Common myeloid progenitor, CD34-positive (primary cell): ENCODE measurements at regions not wholly inside any gene's neighbourhood (a gene's known extent, or its start where the extent isn't known, plus 50 kb on each side); places are given as distances from the start of the nearest gene placed in this dataset.

Experiments used
- CTCF ChIA-PET: fragments of 350-600 bp; sonication (Branson Sonifier 250); formaldehyde crosslinking; loops from one replicate; lab custom pipeline; 2021; ENCODE audit warnings: antibody characterized with exemption; lab: Charles Lee
- POLR2A ChIA-PET: fragments of 350-600 bp; sonication (Branson Sonifier 250); formaldehyde crosslinking; loops from one replicate; lab custom pipeline; 2021; ENCODE audit warnings: antibody characterized with exemption; lab: Charles Lee
- DNase-seq, 3 donors: peaks; one replicate each; pipeline versions ENCODE4 v3.0.0 to v3.0.0-alpha.2; 2013
- H3K27ac ChIP-seq, 2 experiments: 1 replicate in 1 of 2; 2 replicates in 1 of 2; pipeline ENCODE4 v1.7.0; 2013; ENCODE audit warnings: inconsistent platforms in 2 of 2, low read length in 2 of 2, mild to moderate bottlenecking in 2 of 2, low read depth in 1 of 2, moderate library complexity in 1 of 2; ENCODE audit not compliant: severe bottlenecking in 2 of 2, insufficient read depth in 1 of 2, poor library complexity in 1 of 2
- H3K27me3 ChIP-seq, 5 experiments: replicated peaks in 2 of 5; 1 replicate in 3 of 5; 2 replicates in 2 of 5; pipeline versions ENCODE4 v1.6.1 to v1.7.0; 2013; ENCODE audit warnings: low read length in 4 of 5, mild to moderate bottlenecking in 2 of 5, moderate library complexity in 2 of 5, inconsistent platforms in 1 of 5; ENCODE audit not compliant: insufficient read depth in 5 of 5, control insufficient read depth in 4 of 5
- H3K36me3 ChIP-seq, 4 experiments: 1 replicate in 2 of 4; 2 replicates in 2 of 4; pipeline versions ENCODE4 v1.6.1 to v1.7.0; 2013; ENCODE audit warnings: low read length in 3 of 4, control low read depth in 1 of 4, mild to moderate bottlenecking in 1 of 4; ENCODE audit not compliant: control insufficient read depth in 4 of 4, insufficient read depth in 4 of 4
- H3K4me1 ChIP-seq, 4 experiments: 1 replicate in 3 of 4; 2 replicates in 1 of 4; pipeline versions ENCODE4 v1.6.1 to v1.7.1; 2013; ENCODE audit warnings: low read length in 3 of 4, mild to moderate bottlenecking in 3 of 4, control low read depth in 1 of 4, inconsistent platforms in 1 of 4, moderate library complexity in 1 of 4; ENCODE audit not compliant: control insufficient read depth in 4 of 4, insufficient read depth in 4 of 4; ENCODE audit errors: control extremely low read depth in 1 of 4
- H3K4me3 ChIP-seq, 7 experiments: 1 replicate in 4 of 7; 2 replicates in 3 of 7; pipeline versions ENCODE4 v1.5.1 to v1.7.0; 2013; ENCODE audit warnings: mild to moderate bottlenecking in 7 of 7, low read length in 6 of 7, moderate library complexity in 6 of 7, inconsistent platforms in 2 of 7, low read depth in 2 of 7, control low read depth in 1 of 7; ENCODE audit not compliant: insufficient read depth in 4 of 7, control insufficient read depth in 1 of 7; ENCODE audit errors: extremely low read depth in 1 of 7
- H3K9me3 ChIP-seq, 5 experiments: 1 replicate in 4 of 5; 2 replicates in 1 of 5; pipeline versions ENCODE4 v1.6.1 to v1.7.1; 2013; ENCODE audit warnings: low read length in 4 of 5, mild to moderate bottlenecking in 2 of 5, inconsistent platforms in 1 of 5, low read depth in 1 of 5, moderate library complexity in 1 of 5; ENCODE audit not compliant: control insufficient read depth in 4 of 5, insufficient read depth in 2 of 5; ENCODE audit errors: control extremely low read depth in 1 of 5
- WGBS: methylation state at CpG from one replicate; pipeline ENCODE4 v1.1.5; 2013; ENCODE audit not compliant: insufficient coverage; 5-methylcytosine and 5-hydroxymethylcytosine counted together

DNA sequence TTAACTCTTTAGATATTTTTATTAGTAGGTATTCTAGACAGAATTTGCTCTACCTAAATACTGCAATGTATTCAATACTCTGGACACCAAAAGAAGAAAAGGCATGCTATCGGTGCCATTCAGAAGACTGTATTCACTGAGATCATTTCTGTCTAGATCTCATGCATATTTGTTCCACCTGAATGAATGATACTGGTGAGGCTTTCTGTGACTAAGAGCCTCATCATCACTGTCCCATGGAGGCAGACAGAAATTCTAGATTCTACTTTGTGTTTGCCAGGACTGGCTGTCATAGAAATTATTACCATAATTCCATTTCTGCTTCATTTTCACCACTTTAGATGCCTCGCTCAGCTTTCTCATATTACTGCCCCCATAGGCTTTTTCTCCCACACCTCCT, 340.7 kb downstream of the MBD2 start:
- no peak overlapping the region for H3K4me3 ChIP-seq
- POLR2A ChIA-PET = no interaction called here
- H3K9me3 ChIP-seq = no peaks in the 10 kb centered on the region
- no peaks in the 10 kb centered on the region for H3K36me3 ChIP-seq
- 90% methylated on average over 2 of the region's 2 CpGs for whole genome bisulfite sequencing
- no peak overlapping the region for H3K27ac ChIP-seq
- H3K4me1 ChIP-seq = no peaks in the 10 kb centered on the region
- CTCF ChIA-PET = no interaction called here
- no peaks in the 10 kb centered on the region for H3K27me3 ChIP-seq
- DNase-seq = no peak

- no peak overlapping the region for H3K4me3 ChIP-seq
Observed at GRCh38 chr18:53874103-53874502, 350.4 kb downstream of the MBD2 start.

DNA sequence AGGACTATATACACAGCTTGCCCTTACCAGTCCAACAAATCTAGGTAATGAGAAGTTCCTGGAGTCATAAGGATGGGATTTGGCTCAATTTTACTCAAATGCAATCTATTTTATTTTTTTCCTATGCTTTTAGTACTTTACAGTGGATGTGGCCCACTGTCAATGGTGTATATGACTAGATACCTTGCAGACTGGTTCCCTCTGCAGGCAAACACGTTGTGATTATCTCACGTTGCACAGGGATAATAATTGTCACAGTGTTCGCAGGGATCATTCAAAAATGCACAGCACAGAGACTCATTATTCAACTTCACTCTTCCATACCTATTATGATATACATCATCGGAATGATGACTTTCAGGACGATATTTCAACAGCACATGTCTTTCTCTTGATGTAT, 359.7 kb downstream of the MBD2 start:
- ChIA-PET CTCF (no interaction called here), POLR2A (no interaction called here)
- H3K4me3 ChIP-seq = no peak overlapping the region
- H3K27me3 ChIP-seq = no peaks in the 10 kb centered on the region
- DNase-seq = no peak
- H3K27ac ChIP-seq = no peak overlapping the region
- no peaks in the 10 kb centered on the region for H3K4me1 ChIP-seq
- 68% methylated on average over 3 of the region's 5 CpGs for WGBS
- H3K9me3 ChIP-seq = peaks cover 0 to 1% (median 0%) of the 10 kb centered on the region in 5 experiments
- no peaks in the 10 kb centered on the region for H3K36me3 ChIP-seq

More at GRCh38 chr18:53874103-53874502, 350.4 kb downstream of the MBD2 start:
- ChIA-PET CTCF (no interaction called here), POLR2A (no interaction called here)
- Histone ChIP-seq H3K36me3 (no peaks in the 10 kb centered on the region), H3K27ac (no peak overlapping the region), H3K27me3 (no peaks in the 10 kb centered on the region), H3K9me3 (no peaks in the 10 kb centered on the region), H3K4me1 (no peaks in the 10 kb centered on the region)
- 100% methylated on average over 1 of the region's 2 CpGs for WGBS
- DNase-seq = no peak

DNA sequence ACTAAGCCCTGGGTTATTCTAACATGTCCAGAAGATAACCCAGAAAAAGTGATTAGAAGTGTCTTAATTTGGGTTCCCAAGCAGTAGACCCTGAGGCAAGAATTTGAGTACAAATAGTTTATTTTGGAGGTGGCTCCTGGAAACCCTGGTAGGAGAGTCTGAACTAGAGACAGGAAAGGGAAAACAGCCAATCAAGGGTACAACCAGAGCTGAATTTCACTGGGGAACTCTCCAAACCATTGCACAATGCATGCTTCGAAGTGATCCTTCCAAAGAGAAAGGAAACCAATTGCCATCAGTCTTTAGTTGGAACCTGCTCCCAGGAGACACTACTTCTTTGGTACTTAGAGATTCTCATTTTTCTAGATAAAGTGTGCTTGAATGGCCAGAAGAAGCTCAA, 361.5 kb downstream of the MBD2 start:
- CTCF ChIA-PET = no interaction called here
- no peak for DNase-seq

DNA sequence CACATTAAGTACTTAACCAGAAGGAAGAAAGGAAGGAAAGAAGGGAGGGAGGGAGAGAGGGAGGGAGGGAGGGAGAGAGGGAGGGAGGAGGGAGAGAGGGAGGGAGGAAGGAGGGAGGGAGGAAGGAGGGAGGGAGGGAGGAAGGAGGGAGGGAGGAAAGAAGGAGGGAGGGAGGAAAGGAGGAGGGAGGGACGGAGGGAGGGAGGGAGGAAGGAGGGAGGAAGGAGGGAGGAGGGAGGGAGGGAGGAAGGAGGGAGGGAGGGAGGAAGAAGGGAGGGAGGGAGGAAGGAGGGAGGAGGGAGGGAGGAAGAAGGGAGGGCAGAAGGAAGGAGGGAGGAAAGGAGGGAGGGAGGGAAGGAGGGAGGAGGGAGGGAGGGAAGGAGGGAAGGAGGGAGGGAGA, 363.3 kb downstream of the MBD2 start:
- Histone ChIP-seq H3K9me3 (peaks cover 0 to 1% (median 0%) of the 10 kb centered on the region in 5 experiments), H3K27ac (no peak overlapping the region), H3K36me3 (no peaks in the 10 kb centered on the region), H3K4me1 (no peaks in the 10 kb centered on the region), H3K4me3 (no peak overlapping the region), H3K27me3 (no peaks in the 10 kb centered on the region)
- no CpG with 5 or more reads among the region's 1 CpG for WGBS
- CTCF ChIA-PET = no interaction called here
- POLR2A ChIA-PET = no interaction called here
- peak in 2 of 3 donors; percentile 6 to 30 for DNase-seq

More for the DNA sequence above, 361.5 kb downstream of the MBD2 start:
- no peaks in the 10 kb centered on the region for H3K36me3 ChIP-seq
- POLR2A ChIA-PET = no interaction called here
- no peak overlapping the region for H3K27ac ChIP-seq
- peaks cover 0 to 1% (median 0%) of the 10 kb centered on the region in 5 experiments for H3K9me3 ChIP-seq
- no peaks in the 10 kb centered on the region for H3K4me1 ChIP-seq
- no peaks in the 10 kb centered on the region for H3K27me3 ChIP-seq
- no peak overlapping the region for H3K4me3 ChIP-seq
- WGBS = no CpG with 5 or more reads among the region's 1 CpG

GRCh38 chr18:53859764-53860163, 364.7 kb downstream of the MBD2 start:
- DNase-seq = no peak
- Histone ChIP-seq H3K27me3 (no peaks in the 10 kb centered on the region), H3K36me3 (no peaks in the 10 kb centered on the region), H3K27ac (no peak overlapping the region), H3K4me1 (no peaks in the 10 kb centered on the region), H3K4me3 (no peak overlapping the region), H3K9me3 (peaks cover 0 to 1% (median 0%) of the 10 kb centered on the region in 5 experiments)
- POLR2A ChIA-PET = no interaction called here
- no CpG with 5 or more reads among the region's 1 CpG for WGBS
- CTCF ChIA-PET = interaction anchor here (0.7 kb wide), 1 partner anchor 583 kb away, joined by 3 read pairs; no protein-coding TSS in a partner anchor

- Histone ChIP-seq H3K4me3 (no peak overlapping the region), H3K27me3 (no peaks in the 10 kb centered on the region), H3K27ac (no peak overlapping the region), H3K4me1 (no peaks in the 10 kb centered on the region), H3K36me3 (no peaks in the 10 kb centered on the region), H3K9me3 (no peaks in the 10 kb centered on the region)
- ChIA-PET POLR2A (no interaction called here), CTCF (no interaction called here)
- DNase-seq = no peak
Observed at GRCh38 chr18:53850902-53851301, 373.6 kb downstream of the MBD2 start.
